ENCODE measurements at regions not wholly inside any gene's neighbourhood (a gene's known extent, or its start where the extent isn't known, plus 50 kb on each side); places are given as distances from the start of the nearest gene placed in this dataset.

DNA sequence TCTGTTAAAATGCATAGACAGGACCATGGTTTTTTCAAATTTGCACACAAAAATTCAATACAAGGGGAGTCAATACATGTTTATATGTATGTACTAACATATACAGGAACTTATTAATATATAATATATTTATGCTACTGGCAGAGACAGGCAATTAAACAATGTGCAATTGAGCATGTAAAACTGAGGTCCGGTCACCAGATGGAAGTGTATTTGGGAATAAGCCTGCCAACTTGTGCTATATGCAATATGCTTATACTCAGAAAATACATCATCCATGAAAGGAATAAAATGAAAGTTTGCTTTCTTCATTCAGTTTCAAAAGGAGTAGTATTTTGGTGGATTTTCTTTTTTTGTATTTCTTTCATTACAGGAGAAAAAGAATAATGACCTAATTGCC lies 640.2 kb upstream of the CXADR start:
- no peak for TF ChIP-seq POLR2A (IDR thresholded peaks at IDR 0.05; ENCODE audit: low read depth, low read length)
- no peak for TF ChIP-seq POLR2AphosphoS5 (IDR thresholded peaks at IDR 0.05; ENCODE audit: low read depth, low read length)

All from GM12892 (cell line).